ENCODE measurements at regions not wholly inside any gene's neighbourhood (a gene's known extent, or its start where the extent isn't known, plus 50 kb on each side); places are given as distances from the start of the nearest gene placed in this dataset.

DNA sequence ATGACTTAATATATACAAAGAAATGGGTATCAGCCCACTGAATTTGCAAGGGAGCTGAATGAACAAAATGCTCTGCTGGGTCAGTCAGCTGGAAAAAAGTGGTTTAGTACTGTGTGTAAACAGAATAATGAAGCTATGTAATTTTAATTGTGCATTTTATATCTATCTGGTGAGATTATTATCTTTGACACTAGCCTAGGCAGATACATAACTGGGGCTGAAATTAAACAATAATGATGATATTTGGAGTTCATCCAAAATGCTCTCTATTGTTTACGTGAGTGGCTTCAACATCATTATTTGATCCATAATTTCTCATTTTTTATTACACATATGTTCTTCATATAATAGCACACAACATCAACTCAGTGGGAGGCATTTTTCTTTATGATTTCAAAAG is 208.5 kb upstream of the SNX7 start:
- H3K4me3 ChIP-seq (ENCODE audit: low read depth, poor library complexity, severe bottlenecking): no peak overlapping the region
- WGBS, 2 donors: 64 to 65% methylated on average over 1 of the region's 1 CpG
- TF ChIP-seq, protein P1, sequence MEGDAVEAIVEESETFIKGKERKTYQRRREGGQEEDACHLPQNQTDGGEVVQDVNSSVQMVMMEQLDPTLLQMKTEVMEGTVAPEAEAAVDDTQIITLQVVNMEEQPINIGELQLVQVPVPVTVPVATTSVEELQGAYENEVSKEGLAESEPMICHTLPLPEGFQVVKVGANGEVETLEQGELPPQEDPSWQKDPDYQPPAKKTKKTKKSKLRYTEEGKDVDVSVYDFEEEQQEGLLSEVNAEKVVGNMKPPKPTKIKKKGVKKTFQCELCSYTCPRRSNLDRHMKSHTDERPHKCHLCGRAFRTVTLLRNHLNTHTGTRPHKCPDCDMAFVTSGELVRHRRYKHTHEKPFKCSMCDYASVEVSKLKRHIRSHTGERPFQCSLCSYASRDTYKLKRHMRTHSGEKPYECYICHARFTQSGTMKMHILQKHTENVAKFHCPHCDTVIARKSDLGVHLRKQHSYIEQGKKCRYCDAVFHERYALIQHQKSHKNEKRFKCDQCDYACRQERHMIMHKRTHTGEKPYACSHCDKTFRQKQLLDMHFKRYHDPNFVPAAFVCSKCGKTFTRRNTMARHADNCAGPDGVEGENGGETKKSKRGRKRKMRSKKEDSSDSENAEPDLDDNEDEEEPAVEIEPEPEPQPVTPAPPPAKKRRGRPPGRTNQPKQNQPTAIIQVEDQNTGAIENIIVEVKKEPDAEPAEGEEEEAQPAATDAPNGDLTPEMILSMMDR (IDR thresholded peaks at IDR 0.05): no peak
- no peak for TF ChIP-seq POLR2A (IDR thresholded peaks at IDR 0.05)
- intact Hi-C loops (cut with DNase I; ENCODE audit: low total_unique reads): no loop called here
- no peak for DNase-seq (ENCODE audit: low spot score in 2 of 2)

- no peak for DNase-seq (ENCODE audit: low spot score in 2 of 2)
- no peak for TF ChIP-seq POLR2A (IDR thresholded peaks at IDR 0.05)
- TF ChIP-seq, protein P1 (IDR thresholded peaks at IDR 0.05): no peak
- WGBS, 2 donors: 52 to 62% methylated on average over 2 of the region's 2 CpGs
- H3K4me3 ChIP-seq (ENCODE audit: low read depth, poor library complexity, severe bottlenecking): no peak overlapping the region
- intact Hi-C loops (cut with DNase I; ENCODE audit: low total_unique reads): no loop called here
Measured at GRCh38 chr1:98452162-98452561, 209.4 kb upstream of the SNX7 start.

GRCh38 chr1:98441281-98441680 is 220.2 kb upstream of the SNX7 start:
- WGBS, 2 donors: 88 to 94% methylated on average over 1 of the region's 1 CpG
- no peak overlapping the region for H3K4me3 ChIP-seq (ENCODE audit: low read depth, poor library complexity, severe bottlenecking)
- DNase-seq (ENCODE audit: low spot score in 2 of 2): no peak
- no peak for TF ChIP-seq POLR2A (IDR thresholded peaks at IDR 0.05)
- TF ChIP-seq, protein P1 (IDR thresholded peaks at IDR 0.05): no peak
- intact Hi-C loops (cut with DNase I; ENCODE audit: low total_unique reads): no loop called here

DNA sequence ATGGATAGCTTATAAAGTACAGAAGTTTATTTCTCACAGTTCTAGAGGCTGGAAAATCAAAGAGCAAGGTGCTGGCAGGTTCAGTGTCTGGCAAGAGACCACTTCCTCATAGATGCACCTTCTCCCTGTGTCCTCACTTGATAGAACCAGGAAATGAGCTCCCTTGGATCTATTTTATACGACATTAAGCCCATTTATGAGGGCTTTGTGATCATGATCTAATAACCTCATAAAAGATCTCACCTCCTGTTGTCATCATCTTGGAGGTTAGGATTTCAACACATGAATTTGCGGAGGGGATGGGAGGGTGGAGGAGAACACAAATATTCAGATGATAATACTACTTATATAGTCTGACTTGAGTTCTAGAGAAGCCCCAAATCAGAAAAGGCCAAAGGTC is 222.1 kb upstream of the SNX7 start:
- no peak for DNase-seq (ENCODE audit: low spot score in 2 of 2)
- 81 to 87% methylated on average over 2 of the region's 2 CpGs for WGBS, 2 donors
- intact Hi-C loops (cut with DNase I; ENCODE audit: low total_unique reads): no loop called here
- TF ChIP-seq POLR2A (IDR thresholded peaks at IDR 0.05): no peak
- TF ChIP-seq, protein P1 (IDR thresholded peaks at IDR 0.05): no peak
- H3K4me3 ChIP-seq (ENCODE audit: low read depth, poor library complexity, severe bottlenecking): no peak overlapping the region

GRCh38 chr1:98437540-98437939 is 224.0 kb upstream of the SNX7 start:
- DNase-seq (ENCODE audit: low spot score in 2 of 2): no peak
- TF ChIP-seq POLR2A (IDR thresholded peaks at IDR 0.05): no peak
- TF ChIP-seq, protein P1 (IDR thresholded peaks at IDR 0.05): no peak
- intact Hi-C loops (cut with DNase I; ENCODE audit: low total_unique reads): no loop called here
- no peak overlapping the region for H3K4me3 ChIP-seq (ENCODE audit: low read depth, poor library complexity, severe bottlenecking)

GRCh38 chr1:98437011-98437410 is 224.5 kb upstream of the SNX7 start:
- TF ChIP-seq, protein P1 (IDR thresholded peaks at IDR 0.05): no peak
- TF ChIP-seq POLR2A (IDR thresholded peaks at IDR 0.05): no peak
- WGBS, 2 donors: 74 to 77% methylated on average over 2 of the region's 2 CpGs
- intact Hi-C loops (cut with DNase I; ENCODE audit: low total_unique reads): no loop called here
- DNase-seq (ENCODE audit: low spot score in 2 of 2): no peak
- no peak overlapping the region for H3K4me3 ChIP-seq (ENCODE audit: low read depth, poor library complexity, severe bottlenecking)
